K562 (cell line): ENCODE measurements at regions not wholly inside any gene's neighbourhood (a gene's known extent, or its start where the extent isn't known, plus 50 kb on each side); places are given as distances from the start of the nearest gene placed in this dataset.

ENCODE experiments used
- ATAC-seq: fragments of 200-7000 bp; cut with Tn5 transposase; 3 replicates; pipeline ENCODE4 v1.9.1; 2020; ENCODE audit warnings: moderate library complexity
- BruUV-seq: library from RNA; stranded (reverse); fragments of 400-500 nt; replicated peaks from 2 replicates; lab custom pipeline; 2021; lab: Mats Ljungman, UMichigan
- CTCF ChIA-PET: fragments of 300-600 bp; formaldehyde crosslinking; extraction: SDS; loops from one replicate; lab custom pipeline; 2021; ENCODE audit warnings: low intra/inter-chr PET ratio; lab: Yijun Ruan, JAX
- POLR2A ChIA-PET: fragments of 300-600, 350-650 bp; sonication (Branson Sonifier 250); formaldehyde crosslinking; extraction: SDS; loops from one replicate; lab custom pipeline; 2021; ENCODE audit warnings: antibody characterized with exemption, inconsistent platforms; lab: Yijun Ruan, JAX
- DNase-seq, 4 experiments: peaks; one replicate each; pipeline versions ENCODE4 v3.0.0 to v3.0.0-alpha.2; 2011 to 2018; ENCODE audit warnings: low spot score in 3 of 4, mixed read lengths in 3 of 4; ENCODE audit errors: extremely low read depth in 1 of 4
- FAIRE-seq: peaks from 2 replicates; lab custom pipeline; 2011; peaks lifted over from hg19 to GRCh38; lab: Jason Lieb, UNC
- H2AFZ ChIP-seq: 2 replicates; pipeline ENCODE4 v1.6.0; 2011; ENCODE audit warnings: low read depth, low read length, control low read depth, inconsistent platforms
- H3K27ac ChIP-seq: fragments of 200-600 bp; 3 replicates; pipeline ENCODE4 v1.8.0; 2011; ENCODE audit warnings: low read depth, mild to moderate bottlenecking, control low read depth, inconsistent platforms, low read length, moderate library complexity, mixed read lengths; ENCODE audit errors: extremely low read depth
- H3K27me3 ChIP-seq, 2 experiments: fragments of 300-600 bp in 1 of 2; 2 replicates in 1 of 2; 3 replicates in 1 of 2; pipeline versions ENCODE4 v1.6.0 to v1.8.0; 2011; ENCODE audit warnings: inconsistent platforms in 2 of 2, low read length in 2 of 2, mild to moderate bottlenecking in 1 of 2, mixed read lengths in 1 of 2, moderate library complexity in 1 of 2; ENCODE audit not compliant: control insufficient read depth in 2 of 2, insufficient read depth in 2 of 2
- H3K36me3 ChIP-seq: fragments of 300-600 bp; 3 replicates; pipeline ENCODE4 v1.8.0; 2011; ENCODE audit warnings: mild to moderate bottlenecking, low read length, inconsistent platforms; ENCODE audit not compliant: control insufficient read depth, insufficient read depth
- H3K4me1 ChIP-seq, 2 experiments: fragments of 200-600 bp in 1 of 2; replicated peaks in 1 of 2; 2 replicates in 1 of 2; 3 replicates in 1 of 2; pipeline versions ENCODE4 v1.5.1 to v1.8.0; 2011; ENCODE audit warnings: inconsistent platforms in 2 of 2, low read length in 2 of 2, mild to moderate bottlenecking in 1 of 2, mixed read lengths in 1 of 2, moderate library complexity in 1 of 2; ENCODE audit not compliant: control insufficient read depth in 2 of 2, insufficient read depth in 2 of 2
- H3K4me2 ChIP-seq: 2 replicates; pipeline ENCODE4 v1.6.1; 2011; ENCODE audit warnings: low read length, control low read depth, inconsistent platforms, mixed read lengths; ENCODE audit not compliant: insufficient read depth
- H3K4me3 ChIP-seq: fragments of 200-600 bp; sonication (generic), shearing (Covaris generic); 2 replicates; pipeline ENCODE4 v1.5.1; 2016; ENCODE audit warnings: control low read depth, inconsistent platforms
- H3K79me2 ChIP-seq: fragments of 200-600 bp; 3 replicates; pipeline ENCODE4 v1.8.0; 2011; ENCODE audit warnings: low read length, inconsistent platforms; ENCODE audit not compliant: control insufficient read depth, insufficient read depth
- H3K9ac ChIP-seq, 2 experiments: 2 replicates each; pipeline versions ENCODE4 v1.6.0 to v1.6.1; 2011; ENCODE audit warnings: low read depth in 2 of 2, low read length in 2 of 2, control low read depth in 1 of 2, inconsistent platforms in 1 of 2, mild to moderate bottlenecking in 1 of 2, mixed read lengths in 1 of 2; ENCODE audit not compliant: insufficient read depth in 1 of 2
- H3K9me1 ChIP-seq: one replicate; pipeline ENCODE4 v1.6.0; 2011; ENCODE audit warnings: inconsistent platforms, mild to moderate bottlenecking, low read length, moderate library complexity; ENCODE audit not compliant: control insufficient read depth, insufficient read depth
- H3K9me3 ChIP-seq: replicated peaks from 2 replicates; pipeline ENCODE4 v1.5.1; 2011; ENCODE audit warnings: low read depth, low read length, inconsistent platforms; ENCODE audit not compliant: control insufficient read depth, insufficient read depth
- H4K20me1 ChIP-seq: replicated peaks from 2 replicates; pipeline ENCODE4 v1.6.1; 2011; ENCODE audit warnings: low read length, inconsistent platforms, mixed read lengths; ENCODE audit not compliant: control insufficient read depth, insufficient read depth
- BDP1 ChIP-seq: IDR thresholded peaks from 3 replicates; pipeline ENCODE4 v1.6.1; 2011; ENCODE audit not compliant: insufficient read length, insufficient read depth
- NFXL1 ChIP-seq: fragments of 450-650 bp; formaldehyde crosslinking; IDR thresholded peaks from 2 replicates; pipeline ENCODE4 v1.4.0; 2021; ENCODE audit warnings: mild to moderate bottlenecking
- RREB1 ChIP-seq: fragments of 250-450 bp; sonication (Bioruptor Pico); IDR thresholded peaks from 2 replicates; pipeline ENCODE4 v1.4.0; 2020
- SETDB1 ChIP-seq: IDR thresholded peaks from one replicate; pipeline ENCODE4 v1.6.1; 2012; ENCODE audit warnings: low read length, control low read depth, inconsistent platforms
- TCF3 ChIP-seq: sonication (generic); formaldehyde crosslinking; IDR thresholded peaks from 2 replicates; pipeline ENCODE4 v1.4.0; 2020; ENCODE audit warnings: mild to moderate bottlenecking, missing genetic modification reagents
- TSC22D4 ChIP-seq: fragments of 450-650 bp; IDR thresholded peaks from 2 replicates; pipeline ENCODE4 v1.6.1; 2016; ENCODE audit warnings: missing genetic modification characterization, missing biosample characterization, control low read depth
- XRCC5 ChIP-seq: fragments of 200-400 bp; formaldehyde crosslinking; IDR thresholded peaks from 2 replicates; pipeline ENCODE4 v1.6.1; 2017; ENCODE audit warnings: low read depth, mild to moderate bottlenecking, low read length
- YBX1 ChIP-seq: fragments of 450-650 bp; IDR thresholded peaks from 2 replicates; pipeline ENCODE4 v1.7.1; 2016; ENCODE audit warnings: mild to moderate bottlenecking
- ZKSCAN1 ChIP-seq: fragments of 150-350 bp; IDR thresholded peaks from 2 replicates; pipeline ENCODE4 v1.6.1; 2016; ENCODE audit warnings: low read depth, low read length
- ZNF24 ChIP-seq: fragments of 450-650 bp; IDR thresholded peaks from 2 replicates; pipeline ENCODE4 v1.6.1; 2016
- ZNF407 ChIP-seq: fragments of 450-650 bp; IDR thresholded peaks from 2 replicates; pipeline ENCODE4 v1.6.1; 2016; ENCODE audit warnings: low read depth
- WGBS: fragments of 100-300 bp; shearing (Covaris generic); methylation state at CpG from one replicate; pipeline ENCODE4 v1.1.6; 2016; ENCODE audit warnings: low coverage, mixed read lengths; ENCODE audit not compliant: insufficient coverage; ENCODE audit errors: missing lambda C conversion rate; 5-methylcytosine and 5-hydroxymethylcytosine counted together
- in situ Hi-C: fragments of 300-500 bp; cut with MboI; formaldehyde crosslinking; loops from 4 replicates; pipeline ENCODE4 v1.15.0; 2018; ENCODE audit warnings: inconsistent platforms, mixed read lengths
- intact Hi-C: fragments of 100-400 bp; cut with micrococcal nuclease; formaldehyde crosslinking; loops from 2 replicates; pipeline ENCODE4 v1.14.2; 2022

GRCh38 chr2:89000235-89000634 lies 308.8 kb downstream of the RPIA start:
- H4K20me1 ChIP-seq = no peaks in the 10 kb centered on the region
- no peak overlapping the region for H3K4me2 ChIP-seq
- POLR2A ChIA-PET = no interaction called here
- H3K36me3 ChIP-seq = no peaks in the 10 kb centered on the region
- H3K4me3 ChIP-seq = no peak overlapping the region
- H3K27me3 ChIP-seq = no peaks in the 10 kb centered on the region
- no peak overlapping the region for H3K27ac ChIP-seq
- FAIRE-seq (no peak), ATAC-seq (no peak), DNase-seq (no peak)
- in situ Hi-C loops (no loop called here), intact Hi-C loops (no loop called here)
- no peaks in the 10 kb centered on the region for H3K4me1 ChIP-seq
- WGBS = 1% methylated on average over 5 of the region's 5 CpGs
- no peaks in the 10 kb centered on the region for H3K79me2 ChIP-seq
- no peaks in the 10 kb centered on the region for H3K9me3 ChIP-seq
- no peak overlapping the region for H3K9ac ChIP-seq
- CTCF ChIA-PET = no interaction called here
- no peaks in the 10 kb centered on the region for H3K9me1 ChIP-seq
- BruUV-seq = no TSS peak
- no peak overlapping the region for H2AFZ ChIP-seq
- TF ChIP-seq XRCC5 (no peak), ZKSCAN1 (no peak), ZNF407 (no peak), NFXL1 (CRISPR knock-in tag) (no peak), SETDB1 (no peak), RREB1 (CRISPR knock-in tag) (no peak), TSC22D4 (tag) (no peak), ZNF24 (no peak), BDP1 (no peak), TCF3 (CRISPR knock-in tag) (no peak), YBX1 (no peak)
